ENCODE measurements at regions not wholly inside any gene's neighbourhood (a gene's known extent, or its start where the extent isn't known, plus 50 kb on each side); places are given as distances from the start of the nearest gene placed in this dataset.

GRCh38 chr15:92809064-92809879, 90.9 kb upstream of the CHD2 start:
- H3K23ac ChIP-seq (ENCODE audit: insufficient read length): no peak overlapping the region
- 1% methylated on average over 76 of the region's 80 CpGs; no CpG with 5 or more reads in 1 of the 2 experiments for WGBS, 2 experiments (ENCODE audit: extremely low coverage in 1 of 2, insufficient coverage in 1 of 2, insufficient read length in 1 of 2, insufficient replicate concordance in 2 of 2, low coverage in 1 of 2, low lambda C conversion rate in 2 of 2, missing lambda C conversion rate in 1 of 2)
- TF ChIP-seq MAFK (IDR thresholded peaks at IDR 0.05; ENCODE audit: low read depth, low read length): peak; percentile 39; the same call in 1 of the 2 replicates
- peak; percentile 71 to 81 for TF ChIP-seq RAD21 (IDR thresholded peaks at IDR 0.05 in 1 of 2, conservative IDR thresholded peaks at IDR 0.05 in 1 of 2; ENCODE audit: low read depth in 2 of 2, low read length in 2 of 2)
- no peak; the same call in 1 of the 2 replicates for TF ChIP-seq SIX5 (IDR thresholded peaks at IDR 0.05; ENCODE audit: low read depth, low read length)
- peak; percentile 93 for TF ChIP-seq TBP (IDR thresholded peaks at IDR 0.05; ENCODE audit: low read depth, low read length)
- TF ChIP-seq JUN (IDR thresholded peaks at IDR 0.05; ENCODE audit: low read depth, low read length): no peak
- TF ChIP-seq EZH2 (IDR thresholded peaks at IDR 0.05; ENCODE audit: low read depth, low read length, severe bottlenecking): no peak
- no peak for TF ChIP-seq SUZ12 (IDR thresholded peaks at IDR 0.05; ENCODE audit: low read length)
- no peak for TF ChIP-seq SAP30 (IDR thresholded peaks at IDR 0.05; ENCODE audit: insufficient read depth, insufficient replicate concordance, low read length)
- TF ChIP-seq POU5F1 (IDR thresholded peaks at IDR 0.05; ENCODE audit: low read depth, low read length): no peak
- TF ChIP-seq POLR2A (IDR thresholded peaks at IDR 0.05; ENCODE audit: control extremely low read depth in 1 of 2, low read depth in 2 of 2, low read length in 2 of 2): peak in 1 of 2 experiments; percentile 96; a peak in 2 of 3 replicates
- peak; percentile 83 for TF ChIP-seq ASH2L (IDR thresholded peaks at IDR 0.05; ENCODE audit: low read length)

More at GRCh38 chr15:92809064-92809879, 90.9 kb upstream of the CHD2 start:
- H3K4me3 ChIP-seq (ENCODE audit: extremely low read depth in 1 of 4, insufficient read depth in 2 of 4, low read depth in 3 of 4, low read length in 4 of 4): peak overlapping the region; percentile 45 to 75 (median 63)
- H3K36me3 ChIP-seq (ENCODE audit: control insufficient read depth in 2 of 4, insufficient read depth in 4 of 4, low read length in 3 of 4): no peaks in the 10 kb centered on the region
- no peak overlapping the region for H2AFZ ChIP-seq (ENCODE audit: low read length)
- peak overlapping the region; percentile 96 for H4K5ac ChIP-seq (ENCODE audit: insufficient read length, low read depth, low read length)
- no peak overlapping the region for H3K14ac ChIP-seq (ENCODE audit: insufficient read length)
- H4K20me1 ChIP-seq (replicated peaks in 1 of 2; ENCODE audit: control insufficient read depth in 1 of 2, insufficient read depth in 2 of 2, low read length in 2 of 2): no peaks in the 10 kb centered on the region
- H3K79me1 ChIP-seq (ENCODE audit: low read depth, low read length): no peaks in the 10 kb centered on the region
- peak overlapping the region; percentile 91 for H3K4ac ChIP-seq (replicated peaks; ENCODE audit: insufficient read length, low read depth, low read length)
- 0 out of 2 replicates have a peak overlapping the region, but pooled peaks have one; percentile 24 for H2BK20ac ChIP-seq (ENCODE audit: low read length)
- H3K4me1 ChIP-seq (replicated peaks in 1 of 4; ENCODE audit: control insufficient read depth in 3 of 4, insufficient read depth in 4 of 4, low read length in 3 of 4): peaks cover 11 to 16% (median 12%) of the 10 kb centered on the region in 4 experiments; a peak in 6 of 7 replicates
- peak overlapping the region; percentile 99 for H3K27ac ChIP-seq (ENCODE audit: low read depth, low read length)
- no peak for FAIRE-seq
- H2BK15ac ChIP-seq (ENCODE audit: low read length): 0 out of 2 replicates have a peak overlapping the region, but pooled peaks have one; percentile 3
- H2BK12ac ChIP-seq (ENCODE audit: low read depth, low read length): peak overlapping the region; percentile 86
- peak overlapping the region; percentile 73 to 92 for H3K4me2 ChIP-seq (ENCODE audit: insufficient read depth in 1 of 2, low read depth in 2 of 2, low read length in 2 of 2)
- H2AK5ac ChIP-seq (ENCODE audit: low read depth, low read length): peak overlapping the region; percentile 18; the same call in 1 of the 2 replicates
- ChIA-PET POLR2A (ENCODE audit: partially characterized antibody) (interaction anchor here (0.5 to 7.3 kb wide), 37 partner anchors 10 to 300 kb away, joined by 3 to 226 read pairs (median 5); partner anchors contain the start of gene CHD2), CTCF (ENCODE audit: partially characterized antibody) (interaction anchor here (0.7 to 6.9 kb wide), 23 partner anchors 11 to 221 kb away, joined by 3 to 54 read pairs (median 5); partner anchors contain the start of gene CHD2)
- H2BK5ac ChIP-seq (ENCODE audit: low read depth, low read length): peak overlapping the region; percentile 96
- peaks cover 5% of the 10 kb centered on the region; the same call in 1 of the 2 replicates for H3K23me2 ChIP-seq (ENCODE audit: low read depth, low read length)
- no peaks in the 10 kb centered on the region for H3K9me3 ChIP-seq (ENCODE audit: insufficient read depth in 2 of 2, low read depth in 1 of 2, low read length in 1 of 2)
- peak overlapping the region; percentile 77 for H4K91ac ChIP-seq (replicated peaks; ENCODE audit: insufficient read length, low read length)
- DNase-seq (ENCODE audit: low read depth in 1 of 2, low spot score in 2 of 2): peak; percentile 97 to 99
- H3K9ac ChIP-seq (replicated peaks in 1 of 4; ENCODE audit: extremely low read depth in 1 of 4, low read depth in 3 of 4, low read length in 3 of 4): peak overlapping the region; percentile 88 to 100 (median 96)
- peak overlapping the region; percentile 13 for H2BK120ac ChIP-seq (replicated peaks; ENCODE audit: low read depth, low read length)
- peak overlapping the region; percentile 94 for H3K18ac ChIP-seq (ENCODE audit: extremely low read depth, low read length)
- H3K27me3 ChIP-seq (replicated peaks in 1 of 4; ENCODE audit: control insufficient read depth in 3 of 4, extremely low read depth in 1 of 4, insufficient read depth in 3 of 4, low read length in 3 of 4): no peaks in the 10 kb centered on the region
- no peaks in the 10 kb centered on the region for H3K79me2 ChIP-seq (ENCODE audit: control insufficient read depth in 1 of 2, insufficient read depth in 2 of 2, low read length in 2 of 2)
- peak overlapping the region; percentile 100; the same call in 1 of the 2 replicates for H4K8ac ChIP-seq (ENCODE audit: extremely low read depth, insufficient read depth, low read length)
- peak overlapping the region; percentile 55 for H3K56ac ChIP-seq (replicated peaks; ENCODE audit: insufficient read length, low read depth, low read length)
